Activated CD8-positive, alpha-beta memory T cell treated with anti-CD3 and anti-CD28 coated beads for 36 hours (primary cell): ENCODE measurements at regions not wholly inside any gene's neighbourhood (a gene's known extent, or its start where the extent isn't known, plus 50 kb on each side); places are given as distances from the start of the nearest gene placed in this dataset.

Experiments used
- CTCF ChIA-PET: fragments of 350-600 bp; sonication (Branson Sonifier 250); formaldehyde crosslinking; loops from one replicate; lab custom pipeline; 2021; ENCODE audit warnings: antibody characterized with exemption; lab: Charles Lee
- POLR2A ChIA-PET: fragments of 350-600 bp; sonication (Branson Sonifier 250); formaldehyde crosslinking; loops from one replicate; lab custom pipeline; 2021; ENCODE audit warnings: antibody characterized with exemption; lab: Charles Lee

DNA sequence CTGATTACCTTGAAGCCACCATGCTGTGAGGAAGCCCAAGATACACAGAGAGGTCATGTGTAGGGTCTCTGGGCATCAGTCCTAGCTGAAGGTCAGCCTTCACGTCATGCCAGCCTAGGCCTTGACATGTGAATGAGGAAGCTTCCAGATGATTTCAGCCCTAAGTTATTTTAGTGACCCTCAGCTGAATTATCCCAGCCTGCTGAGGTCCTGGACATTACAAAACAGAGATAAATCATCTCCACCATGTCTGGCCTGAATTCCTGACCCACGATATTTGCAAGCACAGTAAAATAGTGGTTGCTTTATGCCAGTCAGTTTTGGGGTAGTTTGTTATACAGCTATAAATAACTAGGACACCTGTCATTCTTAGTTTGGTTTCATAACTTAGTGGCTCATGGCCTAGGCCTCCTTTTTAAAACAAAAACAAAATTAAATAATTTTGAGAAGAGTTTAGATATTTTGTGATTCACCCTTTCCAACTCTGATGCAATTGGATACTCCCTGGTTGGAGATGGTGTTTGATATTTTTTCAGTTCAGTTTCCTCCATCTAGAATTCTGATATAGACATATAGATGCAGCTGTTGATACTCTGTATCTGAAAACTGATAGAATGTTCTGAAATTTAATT lies 571.3 kb upstream of the CLINT1 start:
- ChIA-PET CTCF (no interaction called here), POLR2A (no interaction called here)

DNA sequence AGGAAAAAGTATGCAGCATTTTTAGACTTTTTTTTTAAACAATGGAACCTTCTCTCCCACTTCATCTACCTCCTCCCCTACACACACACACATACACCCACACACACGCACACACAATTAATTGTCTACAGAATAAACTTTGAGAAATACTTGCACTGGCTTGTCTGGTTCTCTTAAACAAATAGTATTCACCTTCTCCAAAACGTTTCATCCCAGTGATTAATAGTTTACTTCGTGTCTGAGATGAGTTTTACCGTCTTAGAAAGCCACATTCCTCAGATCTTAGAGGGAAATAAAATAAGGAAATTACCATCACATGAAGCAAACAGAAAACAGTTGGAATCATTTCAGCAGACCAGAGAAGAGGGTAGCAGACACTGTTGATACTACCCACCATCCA lies 570.6 kb upstream of the CLINT1 start:
- POLR2A ChIA-PET: no interaction called here
- CTCF ChIA-PET: no interaction called here

DNA sequence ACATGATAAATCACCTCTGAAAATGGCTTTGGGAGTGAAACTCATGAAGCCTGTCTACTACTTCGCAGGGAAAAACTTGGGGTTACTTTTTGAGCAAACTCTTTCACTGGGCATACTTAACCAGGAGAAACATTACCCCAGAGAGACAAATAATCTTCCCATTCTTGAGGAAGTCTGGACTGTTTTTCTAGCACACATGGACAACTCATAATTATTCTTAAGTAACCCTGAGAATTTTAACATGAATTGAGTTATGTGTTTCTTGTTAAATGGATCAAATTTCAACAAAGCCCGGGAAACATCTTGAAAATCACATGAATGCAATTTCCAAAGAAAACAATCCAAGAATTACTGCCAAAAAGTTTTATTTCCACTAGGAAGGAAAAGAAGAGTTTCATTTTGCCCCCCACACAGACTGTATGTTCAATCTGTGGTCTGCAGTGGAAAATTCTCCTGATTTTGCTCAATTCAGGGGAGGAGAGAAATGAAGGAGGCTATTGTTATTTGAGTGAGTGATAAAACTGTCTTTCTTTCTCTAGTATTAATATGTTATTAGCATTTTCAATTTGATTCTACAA lies 564.8 kb upstream of the CLINT1 start:
- CTCF ChIA-PET: no interaction called here
- POLR2A ChIA-PET: no interaction called here

DNA sequence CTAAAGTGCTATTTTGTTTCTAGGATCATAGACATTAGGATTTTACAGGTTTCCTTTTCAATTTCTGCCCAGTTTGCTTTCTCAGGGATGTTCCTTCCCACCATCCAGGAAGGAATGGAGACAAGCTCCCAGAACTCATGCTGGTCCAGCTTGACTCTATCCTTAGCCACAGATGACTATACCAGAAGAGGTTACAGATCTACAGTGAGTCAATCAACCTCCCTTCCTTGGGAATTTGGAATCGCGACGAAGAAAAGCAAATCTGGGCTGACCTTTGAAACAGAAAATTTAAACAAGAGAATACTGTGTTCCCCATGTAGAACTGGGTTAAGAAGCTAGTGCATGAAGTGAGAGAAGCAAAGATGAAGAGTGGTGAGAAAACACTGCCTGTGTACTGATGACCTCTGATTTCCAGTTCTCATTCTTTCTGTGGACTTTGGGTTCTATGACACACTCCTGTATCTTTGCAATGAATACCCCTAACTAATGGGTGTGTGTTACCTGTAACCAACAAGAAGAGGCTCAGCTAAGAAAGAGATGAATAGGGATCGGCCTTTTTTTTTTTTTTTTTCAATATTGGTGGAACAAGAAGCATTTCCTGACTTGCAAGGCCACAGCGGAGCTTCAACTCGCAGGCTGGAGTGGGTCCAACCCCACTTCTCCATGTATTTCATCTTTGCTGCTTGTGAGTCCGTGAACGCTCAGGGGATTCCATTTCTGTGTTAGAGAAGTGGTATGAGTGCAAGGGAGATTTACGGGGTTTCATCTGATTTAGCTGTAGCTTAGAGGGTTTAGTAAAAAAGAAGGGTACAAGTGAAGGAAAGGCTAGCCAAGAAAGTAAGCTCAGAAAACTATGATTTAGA lies 563.9 kb upstream of the CLINT1 start:
- ChIA-PET POLR2A (no interaction called here), CTCF (no interaction called here)

DNA sequence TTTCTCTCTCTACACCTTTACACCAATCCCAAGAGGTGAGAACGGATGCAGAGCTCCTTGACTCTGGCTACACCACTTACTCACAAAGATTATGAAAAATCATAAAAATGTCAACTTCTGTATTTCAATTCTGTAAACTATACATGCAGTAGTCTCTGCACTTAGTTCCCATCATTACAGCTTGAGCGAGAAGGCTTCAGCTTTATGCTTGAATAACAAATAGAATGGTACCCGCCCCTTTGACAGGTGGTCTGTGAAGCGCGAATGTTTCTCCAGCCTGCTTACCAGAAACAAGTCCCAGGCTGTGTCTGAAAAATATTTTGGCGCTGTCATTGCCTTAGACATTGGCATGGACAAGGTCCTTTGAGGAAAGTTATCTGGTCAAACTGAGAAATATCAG lies 562.4 kb upstream of the CLINT1 start:
- ChIA-PET POLR2A (no interaction called here), CTCF (no interaction called here)

DNA sequence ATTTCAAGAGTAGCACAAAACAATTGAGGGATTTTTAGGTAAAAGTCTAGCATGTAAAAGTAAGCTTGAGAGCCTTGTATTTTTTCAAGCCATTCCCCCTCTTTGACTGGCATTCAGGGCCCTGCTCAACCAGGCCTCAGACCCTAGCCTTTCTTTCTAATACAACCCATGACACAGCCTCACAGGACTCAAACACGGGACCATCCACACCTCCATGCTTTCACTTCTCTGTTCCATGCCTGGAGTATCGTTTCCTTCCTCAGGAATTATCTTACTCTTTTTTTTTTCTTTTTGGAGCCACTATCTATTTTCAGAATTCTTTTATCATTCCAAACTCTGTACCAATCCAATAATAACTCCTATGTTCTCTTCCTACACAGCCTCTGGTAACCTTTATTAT lies 560.2 kb upstream of the CLINT1 start:
- CTCF ChIA-PET: no interaction called here
- POLR2A ChIA-PET: no interaction called here

DNA sequence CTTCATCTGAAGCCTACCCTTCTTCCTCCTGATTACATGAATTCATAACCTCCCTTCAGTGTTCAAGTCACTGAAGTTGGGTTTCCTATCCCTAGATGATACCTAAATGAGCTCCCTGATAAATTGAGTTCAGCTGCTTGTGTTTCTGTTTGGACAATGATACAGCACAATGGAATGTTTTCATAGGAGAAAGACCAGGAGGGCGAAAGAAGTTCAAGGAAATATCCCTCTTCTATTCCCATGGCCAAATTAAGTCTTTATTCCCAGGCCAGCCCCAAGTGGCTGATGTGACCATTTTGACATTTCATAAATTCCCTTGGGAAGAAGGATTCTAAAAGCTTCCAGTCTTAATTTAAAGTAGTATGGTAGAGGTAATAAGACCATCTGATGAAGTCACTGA lies 555.8 kb upstream of the CLINT1 start:
- CTCF ChIA-PET: no interaction called here

DNA sequence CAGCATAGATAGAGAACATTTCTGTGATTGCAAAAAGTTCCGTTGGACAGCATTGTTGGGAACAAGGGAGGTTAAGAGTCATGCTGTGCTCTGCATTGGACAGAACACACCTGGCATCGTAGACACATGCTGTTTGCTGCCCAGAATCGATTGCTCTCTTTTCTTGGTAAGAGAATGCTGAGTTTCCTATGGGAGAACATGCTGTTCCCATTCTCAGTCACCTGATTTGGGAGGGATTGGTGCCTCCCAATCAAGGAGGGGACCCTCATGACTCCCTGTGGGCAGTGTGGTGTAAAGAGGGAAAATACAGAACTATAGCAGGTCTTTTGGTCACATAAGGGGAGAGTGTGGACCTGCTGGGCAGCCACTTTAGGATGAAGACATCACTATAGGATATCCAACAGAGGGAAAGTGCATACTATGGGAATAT lies 555.4 kb upstream of the CLINT1 start:
- ChIA-PET POLR2A (no interaction called here), CTCF (no interaction called here)

More for the DNA sequence above, 555.8 kb upstream of the CLINT1 start:
- POLR2A ChIA-PET: no interaction called here

DNA sequence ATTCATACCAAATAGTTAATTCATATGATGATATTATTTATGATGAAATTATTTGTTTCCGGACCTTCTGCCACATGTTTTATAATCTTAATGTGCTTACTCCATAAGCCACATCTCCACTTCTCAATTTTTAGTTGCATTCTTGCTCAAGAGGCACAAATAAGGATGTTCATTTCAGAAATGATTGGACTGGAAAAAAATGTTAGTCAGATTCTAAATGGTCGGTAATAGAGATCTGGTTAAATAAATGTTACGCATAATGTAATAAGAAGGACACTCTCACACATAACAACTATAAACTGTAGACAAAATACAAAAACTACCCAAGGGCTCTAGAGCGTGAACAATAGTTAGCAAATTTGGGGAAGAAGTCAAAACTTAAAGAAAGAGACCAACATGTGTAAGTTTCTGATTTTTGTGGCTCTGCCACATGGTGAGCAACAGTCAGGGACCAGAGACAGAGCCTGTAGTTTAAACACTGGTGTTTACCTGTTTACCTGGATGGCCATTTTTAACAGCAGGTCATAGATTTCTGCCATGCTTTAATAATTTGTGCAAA lies 554.3 kb upstream of the CLINT1 start:
- POLR2A ChIA-PET: no interaction called here
- CTCF ChIA-PET: no interaction called here

DNA sequence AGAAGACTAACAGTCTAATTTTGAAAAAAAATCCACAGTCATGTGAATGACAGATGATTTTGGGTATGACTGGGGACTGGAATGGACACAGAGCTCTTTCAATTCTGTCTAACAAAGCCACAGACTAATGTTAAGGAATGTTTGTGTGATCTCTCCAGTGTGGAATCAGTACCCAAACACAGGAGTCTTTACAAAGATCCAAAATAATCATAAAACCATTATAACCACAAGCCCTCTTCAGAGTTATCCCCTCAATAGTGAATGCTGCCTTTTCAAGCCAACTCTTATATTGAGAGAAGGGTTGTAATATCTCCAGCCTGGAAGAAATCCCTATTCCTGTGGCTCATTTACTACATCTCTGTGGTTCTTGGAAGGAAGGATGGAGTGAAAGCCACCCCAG lies 552.0 kb upstream of the CLINT1 start:
- ChIA-PET CTCF (no interaction called here), POLR2A (no interaction called here)

DNA sequence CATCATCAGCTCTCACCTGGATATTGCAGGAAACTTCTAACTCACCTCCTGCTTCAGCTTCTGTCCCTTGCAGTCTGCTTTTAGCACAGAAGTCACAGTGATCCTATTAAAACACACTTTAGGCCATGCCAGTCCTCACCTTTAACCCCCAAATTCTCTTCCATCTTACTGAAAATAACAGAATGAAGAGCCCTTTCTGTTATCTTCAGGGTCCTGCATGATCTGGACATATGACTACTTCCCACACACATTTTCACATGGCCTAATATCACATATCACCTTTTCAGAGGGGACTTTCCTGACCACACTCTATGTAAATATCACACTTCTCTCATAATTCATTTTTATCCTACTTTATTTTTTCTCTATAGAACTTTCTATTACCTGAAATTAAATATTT lies 550.6 kb upstream of the CLINT1 start:
- CTCF ChIA-PET: no interaction called here
- POLR2A ChIA-PET: no interaction called here

DNA sequence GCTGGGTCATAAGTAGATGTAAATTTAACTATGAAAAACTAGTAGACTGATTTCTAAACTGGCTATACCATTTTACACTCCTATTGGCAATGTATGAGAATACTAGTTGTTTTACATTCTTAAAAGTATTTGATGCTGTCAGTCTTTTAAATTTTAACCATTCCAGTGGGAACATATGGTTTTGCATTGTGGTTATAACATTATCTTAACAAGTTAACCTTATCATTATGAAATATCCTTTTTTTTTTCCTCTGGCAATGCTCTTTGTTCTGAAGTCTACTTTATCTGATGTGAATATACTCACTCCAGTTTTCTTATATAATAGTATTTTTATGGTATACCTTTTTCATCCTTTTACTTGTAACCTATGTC lies 548.9 kb upstream of the CLINT1 start:
- POLR2A ChIA-PET: no interaction called here
- CTCF ChIA-PET: no interaction called here

DNA sequence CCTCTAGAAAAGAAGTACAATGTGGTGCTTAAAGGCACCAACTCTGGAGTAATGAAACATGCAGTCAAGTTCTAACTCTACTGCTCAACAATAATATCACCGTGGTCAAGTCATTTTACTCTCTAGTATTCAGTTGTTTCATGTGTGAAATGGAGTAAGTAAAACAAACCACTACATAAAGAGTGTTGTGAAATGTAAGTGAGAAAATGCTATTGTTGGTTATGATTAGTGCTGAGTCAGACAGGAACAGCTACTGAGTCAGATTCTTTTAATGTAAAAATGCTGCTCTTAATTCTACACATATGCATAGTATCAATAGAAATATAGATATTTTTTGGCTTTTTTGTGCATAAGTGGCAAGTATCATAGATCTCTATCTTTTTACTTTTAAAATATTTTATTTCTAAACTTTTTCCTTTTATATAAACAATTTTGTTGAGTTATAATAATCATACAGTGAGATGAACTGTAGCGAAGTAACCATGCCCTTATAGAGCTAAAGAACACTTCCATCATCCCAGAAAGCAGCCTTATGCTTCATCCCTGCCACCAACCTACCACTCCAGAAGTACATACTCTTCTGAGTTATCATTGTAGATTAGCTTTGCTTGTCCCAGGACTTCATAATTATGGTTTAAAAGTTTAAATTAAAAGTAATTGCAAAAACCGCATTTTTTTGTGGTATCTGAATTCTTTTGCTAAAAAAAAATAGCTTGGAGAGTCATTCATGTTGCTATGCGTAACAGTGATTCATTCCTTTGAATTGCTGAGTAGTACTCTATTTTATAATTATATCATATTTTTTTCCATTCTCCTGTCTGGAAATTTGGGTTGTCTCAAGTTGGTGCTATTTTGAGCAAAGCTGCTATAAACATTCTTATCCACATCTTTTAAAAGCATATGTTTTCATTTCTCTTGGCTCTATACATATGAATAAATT lies 548.2 kb upstream of the CLINT1 start:
- ChIA-PET POLR2A (no interaction called here), CTCF (no interaction called here)

DNA sequence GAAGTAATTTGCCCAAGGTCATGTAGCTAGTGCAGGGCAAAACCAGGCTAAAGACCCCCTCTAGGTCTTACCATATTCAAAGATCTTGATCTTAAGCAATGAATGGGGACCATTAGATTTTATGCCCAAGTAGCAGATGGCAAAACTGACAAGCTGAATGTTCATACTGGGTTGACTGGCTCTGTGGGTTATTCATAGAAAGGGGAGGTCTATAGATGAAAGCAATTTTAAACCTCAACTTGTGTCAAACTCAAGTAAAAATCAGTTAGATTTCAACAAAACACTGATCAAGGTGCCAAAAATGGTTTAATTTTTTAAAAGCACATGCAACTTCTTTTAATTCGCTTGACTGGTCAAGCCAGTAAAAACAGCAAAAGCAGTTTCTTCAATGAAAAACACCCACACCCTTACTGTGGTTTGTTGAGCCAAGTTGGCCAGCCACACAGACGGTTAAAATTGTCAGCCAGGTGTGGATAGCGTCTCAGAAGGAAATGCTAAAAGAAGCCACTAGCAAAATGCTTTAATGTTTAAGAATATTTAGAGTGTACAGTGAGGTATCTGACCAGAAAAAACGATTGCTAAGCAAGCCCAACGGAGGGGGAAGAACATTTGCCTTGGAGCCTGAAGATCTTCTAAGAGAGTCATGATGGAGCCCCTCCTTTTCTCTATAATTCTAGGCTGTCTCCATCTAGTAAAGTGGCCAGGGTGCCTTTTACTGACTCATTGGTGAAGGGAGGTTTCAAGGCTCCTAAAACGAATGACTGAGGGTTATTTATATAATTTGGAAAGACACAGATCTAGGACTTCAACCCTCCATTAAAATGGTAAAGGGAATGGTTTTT lies 539.6 kb upstream of the CLINT1 start:
- ChIA-PET POLR2A (no interaction called here), CTCF (no interaction called here)

DNA sequence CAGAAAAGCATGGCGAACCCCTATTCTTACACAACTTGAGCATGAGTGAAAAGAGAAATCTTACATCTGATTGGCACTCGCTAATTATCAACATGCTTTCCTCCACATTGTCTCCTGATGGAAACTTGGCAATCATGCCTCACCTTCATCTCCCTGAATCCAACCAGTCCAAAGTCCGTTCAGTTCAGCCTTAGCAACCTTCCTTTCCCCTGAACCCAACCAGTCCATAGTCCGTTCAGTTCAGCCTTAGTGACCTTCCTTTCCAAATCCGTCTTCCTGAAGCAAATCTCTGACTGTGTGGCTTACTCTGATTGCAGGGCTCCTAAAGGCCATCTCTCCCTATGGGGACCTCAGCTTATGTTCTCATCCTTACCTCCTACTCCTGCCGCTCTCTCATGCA lies 538.3 kb upstream of the CLINT1 start:
- CTCF ChIA-PET: no interaction called here
- POLR2A ChIA-PET: no interaction called here

DNA sequence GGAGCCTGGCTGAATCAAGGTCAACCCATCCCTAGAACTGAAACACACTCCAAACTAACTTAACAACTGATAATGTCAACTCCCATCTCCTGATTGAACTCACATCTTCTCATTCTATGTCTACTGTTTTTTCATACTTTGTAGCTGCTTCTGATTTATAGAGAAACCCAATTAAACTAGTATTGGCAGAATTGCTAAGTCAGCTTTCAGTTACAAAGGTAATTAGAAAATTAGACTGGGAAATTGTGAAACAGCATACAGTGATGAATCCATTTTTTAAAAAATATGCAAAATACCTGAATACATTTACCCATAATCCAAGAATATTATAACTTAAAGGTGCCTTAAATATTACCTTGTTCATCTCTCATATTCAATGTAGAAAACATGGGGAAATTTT lies 535.2 kb upstream of the CLINT1 start:
- ChIA-PET CTCF (no interaction called here), POLR2A (no interaction called here)

DNA sequence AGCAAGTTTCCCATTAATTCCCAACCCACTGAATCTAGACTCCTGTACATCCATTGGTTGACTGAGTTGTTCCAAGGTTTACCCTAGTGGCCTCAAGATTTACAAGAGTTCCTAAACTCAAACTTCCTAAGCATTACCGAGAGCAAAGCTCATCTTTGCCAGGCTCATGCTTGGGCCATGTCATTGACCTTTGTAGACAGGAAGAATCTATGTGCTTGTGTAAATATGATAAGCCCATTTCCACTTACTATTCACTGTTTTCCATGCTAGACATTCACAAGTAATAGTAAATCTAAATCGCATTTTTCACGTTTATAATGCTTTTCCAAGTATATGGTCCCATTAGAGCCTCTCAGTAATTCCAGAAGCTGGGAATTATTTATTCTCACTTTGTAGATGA lies 534.5 kb upstream of the CLINT1 start:
- CTCF ChIA-PET: no interaction called here
- POLR2A ChIA-PET: no interaction called here

DNA sequence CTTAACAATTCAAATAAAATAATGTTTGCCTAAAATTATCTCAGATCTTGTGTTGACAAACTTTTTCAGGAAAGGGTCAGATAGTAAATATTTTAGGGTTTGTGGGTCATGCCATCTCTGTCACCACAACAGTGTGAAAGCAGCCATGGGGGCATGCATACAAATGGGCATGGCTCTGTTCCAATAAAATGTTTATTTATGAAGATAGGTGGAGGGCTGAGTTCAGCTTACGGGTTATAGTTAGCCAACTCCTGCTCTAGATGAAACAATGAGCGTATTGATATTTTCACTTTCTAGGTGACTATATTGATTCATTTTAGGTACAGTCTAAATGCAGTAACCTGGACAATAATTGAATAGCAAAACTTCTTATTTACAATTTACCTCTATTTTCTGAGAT lies 533.8 kb upstream of the CLINT1 start:
- ChIA-PET POLR2A (no interaction called here), CTCF (no interaction called here)

DNA sequence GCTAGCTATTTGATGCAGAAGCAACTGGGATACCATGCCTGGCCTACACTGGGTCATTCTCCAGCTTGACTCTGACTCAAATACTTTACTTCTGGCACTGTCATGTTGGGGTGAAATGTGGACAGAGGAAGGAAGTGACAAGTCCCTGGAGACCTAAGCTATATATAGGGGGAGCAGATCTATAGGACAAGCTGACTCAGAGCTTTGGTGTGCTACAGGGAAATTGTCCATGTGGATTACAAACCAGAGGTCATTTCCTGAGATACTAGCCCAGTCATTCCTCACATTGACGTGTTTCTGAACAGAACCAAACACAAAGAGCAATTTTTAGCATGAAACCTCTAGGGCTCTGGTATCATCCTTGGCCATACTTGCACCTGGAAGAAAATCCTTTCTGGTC lies 531.6 kb upstream of the CLINT1 start:
- ChIA-PET CTCF (no interaction called here), POLR2A (no interaction called here)
